DMS53 (cell line): ENCODE measurements at regions not wholly inside any gene's neighbourhood (a gene's known extent, or its start where the extent isn't known, plus 50 kb on each side); places are given as distances from the start of the nearest gene placed in this dataset.

ENCODE experiments used
- DNase-seq: peaks from one replicate; lab custom pipeline; 2025; lab: John Stamatoyannopoulos, UW

- DNase-seq, result no peak
Observed at GRCh38 chr6:56767892-56768531, 125.3 kb upstream of the DST start.

DNA sequence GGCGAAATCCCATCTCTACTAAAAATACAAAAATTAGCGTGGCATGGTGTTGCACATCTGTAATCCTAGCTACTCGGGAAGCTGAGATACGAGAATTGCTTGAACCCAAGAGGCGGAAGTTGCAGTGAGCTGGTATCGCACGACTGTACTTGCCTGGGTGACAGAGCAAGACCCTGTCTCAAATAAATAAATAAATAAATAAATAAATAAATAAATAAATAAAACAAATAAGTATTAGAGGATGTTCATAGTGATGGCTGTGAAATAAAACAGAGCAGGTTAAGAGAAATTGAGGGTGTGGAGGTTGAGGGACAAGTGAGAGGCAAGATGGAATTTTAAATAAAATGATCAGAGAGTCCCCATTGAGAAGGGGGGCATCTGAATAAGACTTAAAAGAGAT, 124.7 kb upstream of the DST start:
- DNase-seq, result no peak

- no peak for DNase-seq
Observed at GRCh38 chr6:56766806-56767178, 124.1 kb upstream of the DST start.

DNA sequence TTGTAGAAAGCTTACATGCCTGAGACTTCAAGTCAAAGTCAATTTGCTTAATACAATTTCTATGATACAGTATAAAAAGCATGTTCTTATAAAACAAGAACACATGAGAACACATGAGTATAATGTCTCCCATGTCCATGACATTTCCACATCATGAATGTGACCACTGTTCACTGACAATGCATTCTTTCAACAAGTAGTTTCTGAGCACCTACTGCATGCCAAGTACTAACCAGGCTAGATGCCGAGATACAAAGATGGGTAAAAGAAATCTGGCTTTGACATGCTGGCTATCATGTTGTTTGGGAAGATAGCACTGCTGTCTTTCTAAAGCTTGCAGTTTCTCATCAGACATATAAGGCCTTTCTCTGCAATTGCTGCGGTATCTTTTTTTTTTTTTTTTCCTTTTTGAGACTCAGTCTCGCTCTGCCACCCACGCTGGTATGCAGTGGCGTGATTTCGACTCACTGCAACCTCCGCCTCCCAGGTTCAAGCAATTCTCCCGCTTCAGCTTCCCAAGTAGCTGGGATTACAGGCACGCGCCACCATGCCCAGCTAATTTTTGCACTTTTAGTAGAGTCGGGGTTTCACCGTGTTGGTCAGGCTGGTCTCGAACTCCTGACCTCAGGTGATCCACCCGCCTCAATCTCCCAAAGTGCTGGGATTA, 123.6 kb upstream of the DST start:
- DNase-seq, result no peak

DNA sequence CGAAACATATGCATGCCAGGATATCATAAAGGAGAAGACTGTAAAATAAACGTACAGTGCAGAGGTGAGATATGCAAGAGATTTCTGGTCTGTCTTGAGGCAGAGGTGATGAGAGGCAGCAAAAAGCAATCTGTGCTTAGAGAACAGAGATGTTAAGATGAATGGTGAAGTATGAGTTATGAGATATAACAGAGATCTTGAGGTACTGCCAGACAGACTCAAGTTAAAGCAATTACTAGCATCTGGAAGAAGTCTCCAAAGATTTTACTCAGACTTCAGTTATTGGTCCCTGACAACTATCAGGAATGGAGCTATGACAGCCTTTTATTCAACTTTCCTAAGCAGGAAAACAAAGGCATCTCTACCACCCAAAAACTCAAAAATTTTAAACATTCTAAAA, 122.8 kb upstream of the DST start:
- no peak for DNase-seq

DNA sequence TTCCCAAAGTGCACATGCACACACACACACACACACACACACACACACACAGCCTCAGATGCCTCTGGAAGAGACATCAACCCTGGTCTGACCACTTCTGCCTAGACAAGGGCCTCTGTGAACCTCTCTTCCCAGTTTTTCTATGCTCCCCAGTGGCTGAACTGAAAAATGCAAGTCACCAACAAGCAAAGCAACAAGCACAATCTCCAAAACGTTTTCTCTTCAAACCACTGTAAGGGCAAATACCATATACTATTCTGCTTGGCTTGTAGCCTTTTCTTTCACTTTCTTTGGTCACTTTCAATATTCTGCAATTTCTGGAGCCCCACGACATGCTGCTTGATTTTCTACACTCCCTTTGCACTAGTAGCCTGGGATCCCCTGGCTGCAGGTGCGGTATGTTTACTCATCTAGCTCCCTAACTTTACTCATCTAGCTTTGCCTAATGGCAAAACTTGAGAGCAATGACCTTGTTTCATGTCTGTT, 121.4 kb upstream of the DST start:
- DNase-seq, result peak; percentile 85

GRCh38 chr6:56761651-56762050, 119.0 kb upstream of the DST start:
- DNase-seq, result no peak

DNA sequence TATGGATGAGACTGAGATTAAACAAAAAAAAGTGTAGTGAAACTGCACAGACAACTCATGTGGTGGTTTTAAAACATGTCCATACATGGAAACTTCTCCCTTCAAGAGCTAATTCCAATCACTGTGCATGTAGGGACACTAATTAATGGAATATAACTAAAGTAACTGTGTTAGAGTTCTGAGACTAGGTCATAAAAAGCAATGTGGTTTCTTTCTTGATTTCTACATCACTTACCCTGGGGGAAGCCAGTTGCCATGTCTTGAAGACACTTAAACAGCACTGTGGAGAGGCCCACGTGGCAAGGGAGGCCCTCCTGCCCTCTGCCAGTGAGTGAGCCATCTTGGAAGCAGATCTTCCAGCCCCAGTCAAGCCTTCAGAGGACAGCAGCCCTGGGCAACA, 118.2 kb upstream of the DST start:
- no peak for DNase-seq

GRCh38 chr6:56759521-56759920, 116.8 kb upstream of the DST start:
- DNase-seq, result no peak

GRCh38 chr6:56758553-56758952, 115.9 kb upstream of the DST start:
- no peak for DNase-seq

GRCh38 chr6:56758120-56758519, 115.4 kb upstream of the DST start:
- no peak for DNase-seq

- peak; percentile 62 for DNase-seq
Observed at GRCh38 chr6:56757588-56757984, 114.9 kb upstream of the DST start.

DNA sequence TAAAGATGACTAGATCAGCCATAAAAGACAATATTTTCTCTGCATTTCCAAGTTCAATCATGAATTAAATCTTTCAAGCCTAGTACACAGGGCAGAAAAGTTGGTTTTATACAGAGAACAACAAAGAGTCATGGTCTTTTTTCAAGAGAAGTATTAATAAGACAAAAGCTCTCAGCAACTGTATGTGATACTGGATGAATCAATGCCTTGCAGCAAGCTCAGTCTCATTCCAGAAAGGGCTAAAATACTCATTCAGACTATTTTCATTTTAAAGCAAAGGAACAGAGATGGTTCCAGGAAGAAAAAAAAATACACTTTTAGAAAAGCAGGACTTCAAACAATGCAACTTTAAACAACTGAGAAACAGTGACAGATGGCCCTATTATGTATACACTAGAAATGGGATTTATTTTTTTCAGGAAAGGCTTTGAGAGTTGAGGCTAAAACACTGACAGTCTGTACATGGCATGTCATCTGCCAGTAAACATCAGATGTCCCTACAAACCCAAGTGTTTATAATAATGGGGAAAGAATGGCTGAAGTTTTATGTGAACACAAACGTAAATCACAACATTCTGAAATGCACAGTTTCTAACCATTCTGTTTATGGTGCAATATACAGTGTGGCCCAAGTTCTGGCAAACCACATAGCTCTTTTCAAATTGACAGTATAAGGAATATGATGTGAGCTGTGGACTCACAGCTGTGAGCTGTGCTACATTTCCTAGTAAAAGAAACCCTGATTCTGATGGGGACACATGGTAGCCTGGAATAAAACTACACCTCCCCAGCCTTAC, 114.3 kb upstream of the DST start:
- DNase-seq, result no peak

DNA sequence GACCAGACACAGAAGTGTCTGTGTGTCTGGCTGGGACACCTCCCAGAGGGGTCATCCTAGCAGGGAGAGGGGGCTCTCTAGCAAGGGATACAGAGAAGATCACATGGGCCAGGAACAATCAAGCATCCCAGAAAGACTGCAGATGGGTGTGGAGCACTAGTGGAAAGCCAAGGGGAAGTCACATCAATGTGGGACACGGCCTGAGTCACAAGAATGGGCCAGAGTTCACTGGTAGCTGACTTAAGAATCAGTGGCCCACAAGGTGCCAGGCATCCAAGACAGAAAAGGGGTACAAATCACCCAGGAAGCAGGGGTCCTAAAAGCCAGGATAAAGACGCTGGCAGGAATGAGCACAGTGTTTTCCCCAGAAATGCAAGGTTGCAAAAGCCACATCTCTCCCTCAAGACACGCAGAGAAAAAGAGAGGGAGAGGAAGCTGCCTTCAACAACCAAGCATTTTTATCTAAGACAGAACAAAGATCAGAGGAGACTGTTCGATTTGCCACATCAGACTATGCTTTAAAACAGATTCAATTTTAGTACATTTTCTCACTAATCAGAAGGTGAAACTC, 113.6 kb upstream of the DST start:
- DNase-seq, result no peak

DNA sequence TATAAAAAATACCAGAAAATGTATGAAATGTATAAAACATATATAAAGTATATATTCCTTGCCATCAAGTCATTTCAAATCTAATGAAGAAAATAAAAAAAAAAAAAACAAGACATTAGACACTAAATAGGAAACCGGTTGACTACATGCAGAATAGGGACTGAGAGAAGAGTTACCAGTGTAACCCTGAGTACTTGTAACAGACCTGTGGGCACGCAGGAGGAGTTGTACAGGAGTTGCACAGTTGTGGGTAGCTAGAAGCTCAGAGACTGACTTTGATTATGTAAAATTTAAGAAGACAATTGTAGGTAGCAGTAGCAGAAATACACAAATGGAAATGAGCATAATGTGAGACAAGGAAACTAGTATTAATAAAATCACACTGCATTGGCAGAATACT, 112.4 kb upstream of the DST start:
- no peak for DNase-seq

DNA sequence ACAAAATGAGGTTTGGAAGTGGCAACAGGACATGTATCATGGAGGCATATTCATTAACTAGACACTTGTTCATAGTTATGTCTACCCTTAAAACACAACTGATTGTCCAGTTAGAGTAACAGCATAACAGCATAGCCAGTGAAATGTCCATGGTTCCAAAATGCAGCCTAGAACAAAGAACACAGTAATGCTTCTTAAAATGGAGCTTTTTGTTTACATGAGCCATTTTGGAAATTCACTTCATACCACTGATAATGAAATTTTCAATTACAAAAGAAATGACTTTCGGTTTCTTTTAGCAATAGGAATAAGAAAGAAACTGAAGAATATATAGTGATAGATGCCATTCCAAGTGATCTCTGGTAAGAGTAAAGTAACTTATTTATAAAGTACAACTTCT, 111.1 kb upstream of the DST start:
- no peak for DNase-seq

DNA sequence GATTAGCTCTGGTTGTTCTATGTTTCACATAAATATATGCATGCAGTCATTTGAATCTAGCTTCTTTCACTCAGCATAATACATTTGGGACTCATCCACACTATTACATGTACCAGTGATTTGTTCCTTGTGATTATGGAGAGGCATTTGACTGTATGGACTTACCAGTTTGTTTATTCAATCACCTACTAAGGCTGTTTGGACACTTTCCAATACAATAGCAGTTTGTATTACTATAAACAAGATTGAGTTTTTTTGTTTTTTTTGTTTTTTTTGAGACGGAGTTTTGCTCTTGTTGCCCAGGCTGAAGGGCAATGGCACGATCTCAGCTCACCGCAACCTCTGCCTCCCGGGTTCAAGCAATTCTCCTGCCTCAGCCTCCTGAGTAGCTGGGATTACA, 109.8 kb upstream of the DST start:
- no peak for DNase-seq

DNA sequence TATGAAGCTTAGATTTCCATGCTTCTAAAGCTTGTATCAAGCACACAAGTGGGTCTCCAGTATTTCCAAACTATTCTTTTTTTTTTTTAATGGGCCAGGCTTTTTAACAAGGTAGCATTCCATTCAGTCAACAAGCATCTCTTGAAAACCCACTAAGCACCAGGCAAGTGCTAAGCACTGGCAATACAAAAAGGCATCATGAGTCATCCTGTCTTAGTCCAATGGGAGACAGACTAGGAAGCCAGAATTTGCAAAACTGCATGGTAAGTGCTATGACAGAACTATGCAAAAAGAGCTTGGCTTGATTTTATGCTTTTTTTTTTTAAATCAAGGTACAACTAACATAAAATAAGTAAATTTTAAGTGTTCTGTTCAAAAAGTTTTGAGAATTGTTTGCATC, 109.3 kb upstream of the DST start:
- peak; percentile 49 for DNase-seq

DNA sequence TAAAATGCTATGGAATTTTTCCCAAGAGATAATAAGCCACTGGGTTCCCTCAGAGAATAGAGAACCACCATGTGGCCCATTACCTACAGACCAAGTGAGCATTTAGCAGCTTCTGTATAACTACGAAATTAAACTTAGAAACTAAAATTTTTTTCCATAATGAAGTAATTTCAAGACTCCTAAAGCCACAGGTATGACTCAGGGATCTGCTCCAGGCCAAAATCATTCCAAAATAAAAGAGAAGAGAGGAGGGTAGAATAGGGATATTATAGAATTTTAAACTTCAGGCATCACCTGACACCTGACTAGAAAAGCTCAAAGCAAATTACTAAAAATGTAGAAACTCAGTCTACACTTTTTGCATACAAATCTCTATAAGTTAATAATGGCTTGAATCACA, 108.9 kb upstream of the DST start:
- no peak for DNase-seq

DNA sequence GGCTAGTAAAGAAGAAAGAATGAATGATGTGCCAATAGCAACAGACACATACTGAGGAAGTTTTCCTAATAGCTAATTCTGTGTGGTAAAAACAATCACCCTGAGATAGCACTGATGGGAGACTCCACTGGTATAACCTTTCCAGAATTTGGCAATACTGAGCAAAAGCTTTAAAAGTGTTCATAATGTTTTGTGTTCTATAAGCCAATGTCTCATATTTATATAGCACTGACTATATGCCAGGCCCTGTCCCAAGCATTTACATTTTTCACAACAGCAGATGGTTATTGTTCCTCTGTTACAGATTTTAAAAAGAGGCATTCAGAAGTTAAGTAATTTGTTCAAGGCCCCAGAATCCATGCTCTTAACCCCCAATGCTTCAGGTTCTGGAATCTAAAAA, 108.0 kb upstream of the DST start:
- DNase-seq, result no peak

DNA sequence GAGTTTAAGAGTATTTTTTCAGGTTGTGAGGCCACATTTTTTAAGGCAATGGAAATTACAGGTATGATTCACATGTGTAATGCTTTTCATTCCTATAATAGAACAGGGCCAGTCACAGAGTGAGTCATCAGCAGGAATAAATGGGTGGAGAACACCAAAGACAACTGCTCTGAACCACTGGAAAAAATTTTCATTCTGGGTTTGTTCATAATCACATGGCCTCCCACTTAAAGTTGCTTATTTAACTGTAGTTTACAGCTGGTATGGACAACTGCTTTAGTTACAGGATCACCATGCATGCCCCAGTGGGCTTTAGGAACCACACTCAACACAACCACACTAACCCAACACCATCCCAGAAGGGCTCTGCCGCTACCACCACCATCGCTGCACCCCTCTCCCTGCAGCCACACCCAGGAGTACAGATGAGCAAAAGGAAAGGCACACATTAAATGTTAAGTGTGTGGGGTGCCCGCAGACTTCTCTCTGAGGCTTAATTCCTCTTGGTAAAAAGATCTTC, 107.0 kb upstream of the DST start:
- DNase-seq, result peak; percentile 64

GRCh38 chr6:56746767-56747504, 104.2 kb upstream of the DST start:
- no peak for DNase-seq
